ENCODE measurements at regions not wholly inside any gene's neighbourhood (a gene's known extent, or its start where the extent isn't known, plus 50 kb on each side); places are given as distances from the start of the nearest gene placed in this dataset.
A peak's percentile ranks its signal among the peaks of the same experiment; 100 is the strongest.

GRCh38 chr6:124877468-124877867 lies 84.8 kb upstream of the RNF217 start:
- Mint-ChIP-seq H3K27ac (no peak overlapping the region), H3K9me3 (ENCODE audit: low read depth) (no peaks in the 10 kb centered on the region), H3K4me1 (ENCODE audit: low read depth) (peaks cover 3% of the 10 kb centered on the region), H3K27me3 (no peaks in the 10 kb centered on the region), H3K36me3 (ENCODE audit: insufficient read depth) (no peaks in the 10 kb centered on the region), H3K4me3 (ENCODE audit: low read depth) (no peak overlapping the region)
- TF ChIP-seq, protein P1, sequence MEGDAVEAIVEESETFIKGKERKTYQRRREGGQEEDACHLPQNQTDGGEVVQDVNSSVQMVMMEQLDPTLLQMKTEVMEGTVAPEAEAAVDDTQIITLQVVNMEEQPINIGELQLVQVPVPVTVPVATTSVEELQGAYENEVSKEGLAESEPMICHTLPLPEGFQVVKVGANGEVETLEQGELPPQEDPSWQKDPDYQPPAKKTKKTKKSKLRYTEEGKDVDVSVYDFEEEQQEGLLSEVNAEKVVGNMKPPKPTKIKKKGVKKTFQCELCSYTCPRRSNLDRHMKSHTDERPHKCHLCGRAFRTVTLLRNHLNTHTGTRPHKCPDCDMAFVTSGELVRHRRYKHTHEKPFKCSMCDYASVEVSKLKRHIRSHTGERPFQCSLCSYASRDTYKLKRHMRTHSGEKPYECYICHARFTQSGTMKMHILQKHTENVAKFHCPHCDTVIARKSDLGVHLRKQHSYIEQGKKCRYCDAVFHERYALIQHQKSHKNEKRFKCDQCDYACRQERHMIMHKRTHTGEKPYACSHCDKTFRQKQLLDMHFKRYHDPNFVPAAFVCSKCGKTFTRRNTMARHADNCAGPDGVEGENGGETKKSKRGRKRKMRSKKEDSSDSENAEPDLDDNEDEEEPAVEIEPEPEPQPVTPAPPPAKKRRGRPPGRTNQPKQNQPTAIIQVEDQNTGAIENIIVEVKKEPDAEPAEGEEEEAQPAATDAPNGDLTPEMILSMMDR (IDR thresholded peaks at IDR 0.05; ENCODE audit: unreplicated experiment): no peak
- DNase-seq (ENCODE audit: low spot score, unreplicated experiment): no peak

DNA sequence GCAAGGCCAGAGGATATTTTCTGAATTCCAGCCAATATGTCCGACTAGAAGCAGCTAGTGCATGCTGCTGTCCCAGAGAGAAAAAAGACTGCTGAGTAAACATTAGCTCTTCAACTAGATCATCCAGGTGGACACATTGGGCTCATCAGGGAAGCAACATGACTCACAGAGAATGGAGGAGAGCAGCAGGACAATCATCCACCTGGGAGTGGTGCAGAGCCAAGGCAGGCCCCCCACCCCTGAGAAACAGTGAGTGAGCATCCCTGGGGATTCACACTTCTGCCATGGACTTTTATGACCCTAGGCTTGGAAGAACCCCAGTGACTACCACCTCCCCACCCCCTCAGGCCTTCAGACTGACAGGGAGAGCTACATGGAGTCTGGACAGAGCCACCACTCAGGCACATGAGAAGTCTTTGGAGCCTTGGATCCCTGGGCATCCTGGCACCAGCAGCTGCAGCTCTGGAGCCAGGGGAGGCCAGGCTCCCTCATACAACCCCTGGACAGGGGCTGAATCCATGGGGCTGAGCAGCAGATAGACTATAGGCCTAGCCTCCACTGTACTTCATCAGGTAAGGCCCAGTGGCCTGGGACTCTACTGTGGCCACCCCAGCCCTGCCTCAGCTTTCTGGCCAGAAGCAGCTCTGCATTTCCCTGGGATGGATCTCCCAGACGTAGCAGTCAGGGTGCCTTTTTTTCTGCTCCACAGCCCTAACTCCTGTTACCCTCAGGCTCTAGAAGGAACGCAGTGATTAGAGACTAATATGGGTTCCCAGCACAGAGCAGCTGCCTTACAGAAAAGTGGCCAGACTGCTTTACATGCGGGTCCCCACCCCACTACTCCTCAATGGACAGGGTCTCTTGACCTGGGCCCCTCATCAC lies 82.9 kb upstream of the RNF217 start:
- H3K9me3 Mint-ChIP-seq (ENCODE audit: low read depth): no peaks in the 10 kb centered on the region
- H3K27ac Mint-ChIP-seq: no peak overlapping the region
- TF ChIP-seq, protein P1 (IDR thresholded peaks at IDR 0.05; ENCODE audit: unreplicated experiment): no peak
- no peaks in the 10 kb centered on the region for H3K36me3 Mint-ChIP-seq (ENCODE audit: insufficient read depth)
- peaks cover 3% of the 10 kb centered on the region for H3K27me3 Mint-ChIP-seq
- H3K4me3 Mint-ChIP-seq (ENCODE audit: low read depth): no peak overlapping the region
- peaks cover 10% of the 10 kb centered on the region for H3K4me1 Mint-ChIP-seq (ENCODE audit: low read depth)
- no peak for DNase-seq (ENCODE audit: low spot score, unreplicated experiment)

DNA sequence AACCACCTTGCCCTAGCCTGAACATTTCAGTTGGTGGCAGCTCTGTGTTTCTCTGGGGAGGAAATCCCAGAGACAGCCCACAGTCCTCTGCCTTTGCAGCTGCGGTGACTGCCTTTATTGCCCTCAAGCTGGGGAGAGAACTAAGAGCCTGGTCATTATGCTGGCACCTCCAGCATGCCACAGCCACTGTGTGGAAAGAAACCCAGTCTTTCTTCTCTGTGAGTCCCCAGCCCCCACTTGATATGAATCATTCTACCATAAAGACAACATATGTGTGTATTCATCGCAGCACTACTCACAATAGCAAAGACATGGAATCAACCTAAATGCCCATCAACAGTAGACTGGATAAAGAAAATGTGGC lies 82.3 kb upstream of the RNF217 start:
- H3K27ac Mint-ChIP-seq: no peak overlapping the region
- DNase-seq (ENCODE audit: low spot score, unreplicated experiment): no peak
- H3K36me3 Mint-ChIP-seq (ENCODE audit: insufficient read depth): no peaks in the 10 kb centered on the region
- no peaks in the 10 kb centered on the region for H3K9me3 Mint-ChIP-seq (ENCODE audit: low read depth)
- H3K27me3 Mint-ChIP-seq: peaks cover 3% of the 10 kb centered on the region
- TF ChIP-seq, protein P1 (IDR thresholded peaks at IDR 0.05; ENCODE audit: unreplicated experiment): no peak
- peaks cover 10% of the 10 kb centered on the region for H3K4me1 Mint-ChIP-seq (ENCODE audit: low read depth)
- no peak overlapping the region for H3K4me3 Mint-ChIP-seq (ENCODE audit: low read depth)

DNA sequence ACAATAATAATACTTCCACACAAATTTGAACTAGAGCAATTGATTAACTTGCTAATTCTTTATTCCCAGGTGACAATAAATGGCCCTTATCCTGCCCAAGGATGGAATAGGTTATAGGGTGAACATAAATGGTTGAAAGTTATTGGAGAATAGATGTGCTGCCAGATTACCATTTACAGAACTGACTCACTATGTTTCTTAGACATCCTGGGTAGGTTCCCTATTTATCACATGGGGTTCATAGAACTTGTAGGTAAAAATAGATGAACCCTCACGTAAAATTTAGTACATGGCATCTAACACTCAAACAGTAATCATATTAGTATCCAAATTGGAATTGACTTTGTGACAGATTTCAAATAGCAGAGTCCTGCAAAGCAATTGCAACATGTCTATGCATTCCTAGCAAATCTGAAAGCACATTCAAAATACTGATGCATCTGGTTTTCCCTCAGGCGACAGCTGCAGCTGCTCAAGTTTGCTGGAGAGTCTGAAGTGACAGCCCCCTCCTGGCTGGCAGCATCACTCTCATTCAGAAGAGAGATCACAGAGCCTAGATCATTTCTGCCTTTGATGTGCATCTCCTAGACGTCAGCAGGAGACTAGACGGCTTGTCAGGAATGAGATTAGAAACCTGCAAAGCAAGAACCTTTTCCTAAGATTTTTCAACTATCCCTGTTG lies 80.2 kb upstream of the RNF217 start:
- Mint-ChIP-seq H3K27me3 (peaks cover 3% of the 10 kb centered on the region), H3K4me1 (ENCODE audit: low read depth) (peaks cover 10% of the 10 kb centered on the region), H3K4me3 (ENCODE audit: low read depth) (no peak overlapping the region), H3K27ac (no peak overlapping the region), H3K36me3 (ENCODE audit: insufficient read depth) (no peaks in the 10 kb centered on the region), H3K9me3 (ENCODE audit: low read depth) (no peaks in the 10 kb centered on the region)
- TF ChIP-seq, protein P1 (IDR thresholded peaks at IDR 0.05; ENCODE audit: unreplicated experiment): no peak
- DNase-seq (ENCODE audit: low spot score, unreplicated experiment): no peak

- DNase-seq (ENCODE audit: low spot score, unreplicated experiment): no peak
- Mint-ChIP-seq H3K36me3 (ENCODE audit: insufficient read depth) (no peaks in the 10 kb centered on the region), H3K9me3 (ENCODE audit: low read depth) (no peaks in the 10 kb centered on the region), H3K4me1 (ENCODE audit: low read depth) (peaks cover 16% of the 10 kb centered on the region), H3K27ac (peak overlapping the region; percentile 17), H3K27me3 (peaks cover 3% of the 10 kb centered on the region), H3K4me3 (ENCODE audit: low read depth) (no peak overlapping the region)
- TF ChIP-seq, protein P1 (IDR thresholded peaks at IDR 0.05; ENCODE audit: unreplicated experiment): no peak
Measured at GRCh38 chr6:124882579-124883393, 79.5 kb upstream of the RNF217 start.

All from progenitor cell of endocrine pancreas (in vitro differentiated cells).